GM23248 (cell line): ENCODE measurements at regions not wholly inside any gene's neighbourhood (a gene's known extent, or its start where the extent isn't known, plus 50 kb on each side); places are given as distances from the start of the nearest gene placed in this dataset.

Source experiments
- EZH2 ChIP-seq: fragments of 200-600 bp; sonication (generic); IDR thresholded peaks from 2 replicates; pipeline ENCODE4 v1.6.1; 2018; ENCODE audit warnings: antibody characterized with exemption, mild to moderate bottlenecking; ENCODE audit not compliant: insufficient read depth, poor library complexity, severe bottlenecking
- EZH2phosphoT487 ChIP-seq: fragments of 200-600 bp; sonication (generic); IDR thresholded peaks from 2 replicates; pipeline ENCODE4 v1.6.1; 2018; ENCODE audit warnings: antibody characterized with exemption, moderate library complexity, mild to moderate bottlenecking, low read depth; ENCODE audit not compliant: insufficient read depth

- no peak for TF ChIP-seq EZH2
- TF ChIP-seq EZH2phosphoT487: no peak
Observed at GRCh38 chr5:125143011-125143410, 396.6 kb upstream of the ZNF608 start.
